LoVo (cell line): ENCODE measurements at regions not wholly inside any gene's neighbourhood (a gene's known extent, or its start where the extent isn't known, plus 50 kb on each side); places are given as distances from the start of the nearest gene placed in this dataset.

Source experiments
- DNase-seq: peaks from one replicate; pipeline ENCODE4 v3.0.0-alpha.2; 2016; ENCODE audit warnings: low spot score

- no peak for DNase-seq
These were observed 111.0 kb downstream of the FAM53A start for GRCh38 chr4:1572964-1573720.

DNA sequence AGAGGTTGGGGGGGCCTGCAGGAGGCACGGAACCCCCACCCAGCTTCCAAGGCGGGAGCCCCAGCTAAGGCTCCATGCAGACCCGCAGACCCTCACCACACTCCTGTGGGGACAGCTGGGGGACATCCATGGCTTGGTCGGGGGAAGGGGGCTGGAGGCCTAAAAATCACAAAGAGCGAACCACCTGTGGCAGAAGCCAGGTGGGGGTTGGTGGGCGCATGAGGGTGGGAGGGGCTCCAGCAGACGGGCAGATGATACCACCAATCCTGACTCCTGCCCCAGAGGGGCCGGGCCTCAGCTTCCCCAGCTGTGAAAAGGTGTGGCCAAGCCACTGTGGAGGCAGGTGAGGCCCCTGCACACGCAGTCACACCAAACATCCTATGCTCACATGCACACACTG, 111.6 kb downstream of the FAM53A start:
- DNase-seq = no peak

GRCh38 chr4:1572010-1572385, 112.1 kb downstream of the FAM53A start:
- DNase-seq = no peak

DNA sequence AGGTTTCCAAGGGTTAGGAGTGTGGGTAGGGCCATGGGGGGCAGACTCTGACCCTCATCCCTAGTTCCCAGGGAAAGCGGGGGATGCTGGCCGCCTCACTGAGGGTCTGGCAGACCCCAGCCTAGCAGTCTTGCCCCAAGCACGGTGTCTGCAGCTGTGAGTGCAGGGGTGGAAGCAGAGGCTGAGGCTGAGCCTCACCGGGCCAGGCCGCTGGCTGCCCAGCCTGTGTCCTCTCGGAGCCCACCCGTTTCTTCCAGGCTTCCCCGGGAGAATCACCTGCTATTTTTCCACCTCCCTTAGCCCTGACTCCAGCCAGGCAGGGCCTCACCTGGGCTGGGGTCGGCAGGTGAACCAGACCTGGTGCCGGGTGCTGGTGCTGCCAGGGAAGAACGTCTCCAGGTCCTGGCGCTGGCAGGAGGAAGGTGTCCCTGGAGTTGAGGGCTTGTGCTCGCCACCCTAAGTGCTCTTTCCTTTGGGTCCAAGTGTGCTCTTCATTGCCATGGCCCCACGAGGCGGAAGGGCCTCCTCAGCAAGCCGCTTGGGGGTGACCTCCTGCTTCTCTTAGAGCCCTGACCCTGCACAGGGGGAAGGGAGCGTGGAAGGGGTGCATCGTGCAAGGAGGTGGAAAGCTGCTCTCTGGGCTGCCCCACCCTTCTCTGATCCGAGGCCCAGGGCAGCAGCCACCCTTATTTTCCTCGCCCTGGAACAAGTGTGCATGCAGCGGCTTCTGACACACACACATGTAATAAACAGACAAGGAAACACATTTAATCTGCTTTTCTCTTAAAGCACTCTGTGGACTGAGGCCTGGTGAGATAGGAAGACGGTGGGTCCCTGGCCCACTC, 112.7 kb downstream of the FAM53A start:
- DNase-seq = no peak

DNA sequence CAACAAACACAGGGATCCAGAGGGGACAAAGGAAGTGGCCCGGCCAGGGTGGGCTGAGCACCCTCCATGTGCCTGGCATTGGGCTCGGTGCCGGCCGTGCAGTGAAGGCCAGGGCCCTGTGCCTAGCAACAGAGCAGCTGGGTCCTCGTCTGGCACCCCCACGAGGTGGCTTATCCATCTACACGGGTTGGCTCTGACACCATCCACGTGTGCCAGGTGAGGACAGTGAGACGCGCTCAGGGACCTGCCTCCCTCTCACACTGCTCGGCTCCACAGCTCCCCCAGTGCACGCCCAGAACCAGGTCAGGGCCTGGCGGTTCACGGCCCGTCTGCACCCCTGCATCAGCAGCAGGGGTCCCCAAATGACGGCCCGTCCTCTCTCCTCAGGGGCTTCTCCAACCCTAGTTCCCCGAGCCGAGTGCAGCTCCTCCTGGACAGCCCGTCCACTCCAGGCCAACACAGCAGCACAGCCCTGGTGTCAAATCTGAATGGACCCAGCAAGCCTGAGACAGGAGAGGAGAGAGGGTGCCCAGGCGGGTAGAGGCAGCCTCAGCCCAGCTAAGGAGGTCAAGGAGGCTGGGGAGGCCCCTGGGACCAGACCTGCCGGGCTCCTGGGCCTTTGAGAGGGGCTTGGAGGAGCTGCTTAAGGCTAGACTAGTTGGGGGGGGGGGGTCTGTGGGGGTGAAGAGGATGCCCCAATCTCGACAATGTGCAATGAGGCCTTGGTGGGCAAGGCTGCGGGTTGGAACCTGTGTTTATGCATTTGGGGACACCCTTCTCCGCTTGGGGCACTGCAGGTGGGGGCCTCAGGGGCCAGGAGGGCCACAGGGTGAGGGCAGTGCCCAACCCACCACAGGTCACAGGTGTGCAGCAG, 113.6 kb downstream of the FAM53A start:
- no peak for DNase-seq

- DNase-seq = no peak
These were observed 114.5 kb downstream of the FAM53A start for GRCh38 chr4:1569461-1570151.

DNA sequence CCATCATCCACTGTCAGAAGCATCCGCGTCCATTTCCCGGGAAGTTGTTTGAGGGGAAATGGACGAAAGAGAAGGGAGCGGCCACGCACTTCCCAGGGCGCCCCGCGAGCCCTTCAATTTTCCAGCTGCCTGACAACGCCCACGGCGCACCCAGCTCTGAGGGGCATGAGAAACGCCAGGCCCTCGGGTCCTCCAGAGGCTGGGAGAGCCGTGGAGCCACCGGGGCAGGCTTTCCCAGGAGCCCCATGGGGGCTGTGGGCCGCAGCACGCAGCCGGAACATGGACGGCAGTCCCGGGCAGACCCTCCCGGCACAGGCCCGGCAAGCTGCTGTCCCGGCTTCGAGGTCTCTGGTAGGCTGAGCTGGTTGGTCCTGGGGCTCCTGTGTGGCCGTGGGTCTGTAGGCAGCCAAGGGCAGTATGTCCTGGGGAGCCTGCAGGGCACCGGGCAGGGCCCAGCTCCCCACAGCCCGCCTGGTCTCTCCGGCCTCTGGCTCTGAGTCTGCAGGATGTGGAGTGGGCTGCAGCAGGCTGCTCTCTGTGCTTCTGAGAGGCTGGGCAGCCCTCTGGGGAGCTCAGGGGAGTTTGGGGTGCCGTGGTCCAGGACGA, 115.2 kb downstream of the FAM53A start:
- no peak for DNase-seq

DNA sequence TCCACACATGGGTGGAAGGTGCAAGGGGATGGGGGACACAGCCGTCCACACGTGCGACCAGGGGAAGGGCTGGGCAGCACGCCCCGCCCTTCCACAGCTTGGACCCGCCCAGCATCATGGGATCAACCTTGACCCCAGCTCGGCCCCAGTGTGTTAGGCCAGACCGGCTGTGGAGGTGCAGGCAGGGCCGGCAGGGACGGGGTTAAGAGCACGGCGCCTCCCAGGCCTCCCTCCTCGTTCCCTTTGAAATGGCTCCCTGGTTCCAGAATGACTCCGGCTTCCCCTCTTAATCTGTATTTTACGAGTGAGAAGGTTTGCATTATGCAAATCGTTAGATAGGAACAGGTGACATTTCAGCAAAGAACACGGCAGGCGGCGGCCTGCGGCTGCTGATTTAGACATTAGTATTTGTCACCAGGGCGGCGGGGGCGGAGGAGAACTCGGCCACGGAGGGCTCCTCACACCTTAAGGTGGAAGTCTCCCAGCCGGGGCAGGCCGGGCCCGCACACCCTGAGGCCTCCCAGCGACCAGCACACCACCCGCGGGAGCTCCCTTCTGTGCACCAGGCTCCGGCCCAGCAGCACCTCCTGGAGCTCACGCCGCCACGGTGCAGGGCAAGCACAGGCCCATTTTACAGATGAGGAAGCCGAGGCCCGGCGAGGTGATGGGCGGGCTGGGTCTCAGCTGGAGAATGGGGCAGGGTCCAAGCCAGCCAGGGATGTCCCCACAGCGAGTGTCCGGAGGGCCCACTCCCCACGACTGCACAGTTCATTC, 116.1 kb downstream of the FAM53A start:
- no peak for DNase-seq

DNA sequence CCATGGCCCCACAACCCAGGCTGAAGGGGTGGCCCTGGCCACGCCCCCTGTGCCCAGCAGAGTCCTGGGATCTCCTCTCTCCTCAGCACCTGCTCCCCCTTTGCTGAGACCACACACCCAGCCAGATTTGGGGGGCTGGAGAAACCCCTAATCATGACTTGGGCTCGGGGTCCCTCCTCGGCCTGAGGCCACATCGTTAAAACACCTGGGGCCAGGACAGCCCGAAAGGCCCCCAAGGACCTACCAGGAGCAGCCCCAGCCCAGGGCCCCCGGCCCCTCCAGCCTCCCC, 116.7 kb downstream of the FAM53A start:
- no peak for DNase-seq

GRCh38 chr4:1566838-1567518, 117.1 kb downstream of the FAM53A start:
- DNase-seq = no peak

DNA sequence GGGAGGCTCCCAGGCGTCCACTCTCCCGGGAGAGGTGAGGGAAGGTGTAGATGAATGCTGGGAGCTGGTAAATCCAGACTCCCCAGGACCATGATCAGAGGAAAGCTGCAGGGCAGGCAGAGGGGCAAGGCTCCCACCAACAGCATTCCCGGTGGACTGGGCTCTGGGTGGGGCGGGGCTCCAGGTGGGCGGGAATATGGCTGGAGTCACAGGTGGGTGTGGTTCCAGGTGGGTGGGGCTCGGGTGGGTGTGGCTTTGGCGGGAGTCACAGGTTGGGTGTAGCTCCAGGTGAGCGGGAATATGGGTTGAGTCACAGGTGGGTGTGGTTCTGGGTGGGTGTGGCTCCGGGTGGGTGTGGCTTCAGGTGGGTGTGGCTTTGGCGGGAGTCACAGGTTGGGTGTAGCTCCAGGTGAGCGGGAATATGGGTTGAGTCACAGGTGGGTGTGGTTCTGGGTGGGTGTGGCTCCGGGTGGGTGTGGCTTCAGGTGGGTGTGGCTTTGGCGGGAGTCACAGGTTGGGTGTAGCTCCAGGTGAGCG, 117.7 kb downstream of the FAM53A start:
- DNase-seq = peak; percentile 36

DNA sequence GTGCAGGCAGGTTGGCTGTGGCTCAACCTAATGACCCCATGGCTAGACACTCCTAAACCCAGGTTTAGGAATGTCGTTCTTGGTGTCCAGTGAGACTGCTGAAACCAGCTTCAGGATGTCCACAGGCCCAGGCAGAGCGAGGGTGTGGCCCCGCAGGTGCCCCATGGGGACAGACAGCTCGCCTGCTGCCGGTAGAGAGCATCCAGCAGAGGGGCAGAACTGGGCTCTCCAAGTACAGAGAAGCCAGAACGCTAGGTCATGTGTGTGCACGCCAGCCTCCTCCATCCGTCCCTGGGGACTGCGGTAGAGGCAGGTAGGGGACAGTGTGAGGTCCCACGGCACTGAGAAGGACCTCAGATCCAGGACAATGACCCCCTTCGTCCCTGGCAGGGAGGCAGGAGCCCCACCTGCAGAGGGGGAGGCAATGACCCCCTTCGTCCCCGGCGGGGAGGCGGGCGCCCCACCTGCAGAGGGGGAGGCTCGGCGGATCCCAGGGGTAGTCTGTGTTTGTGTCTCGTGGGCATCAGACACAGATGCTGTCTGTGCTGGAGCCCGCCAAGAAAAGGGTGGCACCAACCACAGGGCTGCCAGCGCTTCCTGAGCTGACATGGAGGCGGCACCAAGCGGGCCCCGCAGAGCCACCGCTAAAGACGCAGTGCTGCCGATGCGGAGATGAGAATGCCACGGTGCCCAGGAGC, 118.4 kb downstream of the FAM53A start:
- no peak for DNase-seq

- DNase-seq = no peak
These were observed 119.4 kb downstream of the FAM53A start for GRCh38 chr4:1564535-1565375.

GRCh38 chr4:1563768-1564485, 120.2 kb downstream of the FAM53A start:
- DNase-seq = no peak

- DNase-seq = no peak
These were observed 120.9 kb downstream of the FAM53A start for GRCh38 chr4:1563241-1563640.

DNA sequence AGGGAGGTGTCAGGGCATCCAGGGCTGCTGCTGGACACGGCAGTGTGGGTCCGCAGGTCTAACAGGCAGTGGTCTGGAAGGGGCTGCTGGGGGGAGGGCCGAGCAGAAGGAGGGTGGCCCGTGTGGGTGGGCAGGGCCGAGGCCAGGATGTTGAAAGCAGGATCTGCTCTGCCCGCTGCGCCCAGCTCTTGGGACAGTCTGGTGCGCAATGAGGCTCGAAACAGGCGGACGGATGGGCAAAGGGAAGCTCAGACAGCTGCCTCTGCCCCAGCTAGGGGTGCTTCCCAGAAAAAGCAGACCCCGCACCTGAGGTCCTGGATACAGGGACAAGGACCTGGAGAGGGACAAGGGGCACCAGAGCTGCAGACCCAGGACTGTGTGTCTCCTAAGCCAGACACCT, 121.3 kb downstream of the FAM53A start:
- no peak for DNase-seq

DNA sequence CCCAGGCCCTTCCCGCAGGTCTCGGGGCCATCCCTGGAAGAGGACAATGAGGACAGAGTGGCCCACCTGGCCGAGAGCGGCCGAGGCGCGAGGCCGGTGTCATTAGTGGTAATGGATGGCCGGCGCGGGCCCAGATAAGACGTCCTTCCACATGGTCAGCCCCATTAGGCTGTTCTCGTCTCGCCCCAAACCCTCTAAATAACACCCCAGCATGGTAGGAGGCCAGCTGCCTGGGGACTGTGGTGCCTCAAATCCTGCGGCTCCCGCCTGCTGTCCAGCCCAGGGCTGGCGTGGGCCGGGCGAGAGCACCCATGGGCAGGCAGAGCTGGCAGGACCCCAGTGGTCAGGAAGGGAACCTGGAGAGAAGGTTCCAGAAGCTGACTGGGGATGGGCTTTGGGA, 121.7 kb downstream of the FAM53A start:
- no peak for DNase-seq
